ENCODE measurements at regions not wholly inside any gene's neighbourhood (a gene's known extent, or its start where the extent isn't known, plus 50 kb on each side); places are given as distances from the start of the nearest gene placed in this dataset.

GRCh38 chr14:104524726-104525125 is 54.8 kb upstream of the C14orf180 start:
- no peaks in the 10 kb centered on the region for H3K36me3 ChIP-seq (ENCODE audit: control insufficient read depth, insufficient read depth, low read length)

More at GRCh38 chr14:104524726-104525125, 54.8 kb upstream of the C14orf180 start:
- Histone ChIP-seq H2AFZ (ENCODE audit: low read depth, low read length) (no peak overlapping the region), H3K4me1 (replicated peaks in 1 of 2; ENCODE audit: control insufficient read depth in 2 of 2, insufficient read depth in 2 of 2, low read length in 2 of 2) (no peaks in the 10 kb centered on the region), H3K4me3 (no peak overlapping the region), H3K9ac (ENCODE audit: insufficient read depth in 1 of 2, low read depth in 2 of 2, low read length in 2 of 2) (no peak overlapping the region), H3K4me2 (ENCODE audit: insufficient read depth, low read length) (no peak overlapping the region), H3K9me3 (replicated peaks; ENCODE audit: control insufficient read depth, insufficient read depth, low read depth, low read length) (no peaks in the 10 kb centered on the region), H3K27me3 (ENCODE audit: control insufficient read depth in 2 of 2, insufficient read depth in 2 of 2, low read length in 2 of 2) (no peaks in the 10 kb centered on the region; a peak in 1 of 5 replicates), H3K79me2 (ENCODE audit: control insufficient read depth, insufficient read depth, low read length) (no peaks in the 10 kb centered on the region), H3K27ac (ENCODE audit: extremely low read depth, low read depth, low read length) (no peak overlapping the region), H3K9me1 (ENCODE audit: control insufficient read depth, insufficient read depth, low read length) (no peaks in the 10 kb centered on the region), H4K20me1 (replicated peaks; ENCODE audit: control insufficient read depth, insufficient read depth, low read length) (no peaks in the 10 kb centered on the region)
- BruUV-seq (replicated peaks), result no TSS peak
- POLR2A ChIA-PET, result interaction anchor here (0.6 kb wide), 1 partner anchor 83 kb away, joined by 3 read pairs; no protein-coding TSS in a partner anchor
- in situ Hi-C loops (cut with MboI) (no loop called here), intact Hi-C loops (cut with micrococcal nuclease) (no loop called here)
- no peak for FAIRE-seq
- no peak for ATAC-seq
- DNase-seq (ENCODE audit: extremely low read depth in 1 of 4, low spot score in 3 of 4), result no peak
- TF ChIP-seq HES1 (IDR thresholded peaks at IDR 0.05; ENCODE audit: low read depth) (no peak), THAP12 (CRISPR knock-in tag; IDR thresholded peaks at IDR 0.05) (no peak), CBX1 (IDR thresholded peaks at IDR 0.05; ENCODE audit: low read depth) (no peak), HDAC2 (IDR thresholded peaks at IDR 0.05) (no peak), CREM (IDR thresholded peaks at IDR 0.05; ENCODE audit: low read depth) (no peak), HEY1 (CRISPR knock-in tag; IDR thresholded peaks at IDR 0.05; ENCODE audit: borderline replicate concordance) (no peak), ARNT (IDR thresholded peaks at IDR 0.05) (no peak)
- CTCF ChIA-PET (ENCODE audit: low intra/inter-chr PET ratio), result no interaction called here
- WGBS (ENCODE audit: insufficient coverage, low coverage, missing lambda C conversion rate), result 0% methylated on average over 6 of the region's 9 CpGs

All from K562 (cell line).